HG02623 (cell line): ENCODE measurements at regions not wholly inside any gene's neighbourhood (a gene's known extent, or its start where the extent isn't known, plus 50 kb on each side); places are given as distances from the start of the nearest gene placed in this dataset.

ENCODE experiments used
- ATAC-seq: cut with Tn5 transposase; IDR thresholded peaks from one replicate; pipeline ENCODE4 v1.9.1; 2021; ENCODE audit warnings: moderate library complexity; ENCODE audit not compliant: unreplicated experiment

DNA sequence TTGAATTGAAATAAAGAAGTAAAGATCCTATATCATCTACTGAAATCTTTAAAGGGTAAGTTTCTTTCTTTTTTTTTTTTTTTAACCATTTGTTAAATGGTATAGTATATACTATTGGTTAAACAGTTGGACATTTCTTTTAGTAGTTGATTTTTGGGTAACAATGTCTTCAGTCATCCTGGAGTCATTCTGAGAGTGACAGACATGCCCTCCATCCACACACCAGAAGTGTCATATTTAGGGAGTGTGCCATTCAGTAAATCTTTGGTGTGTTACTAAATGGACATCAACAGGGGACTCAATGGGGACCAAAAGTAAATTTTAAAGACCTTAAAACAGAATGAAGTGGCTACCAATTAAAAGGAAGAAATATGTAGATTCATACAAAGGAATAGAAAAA, 50.8 kb upstream of the SLC39A10 start:
- no peak for ATAC-seq

DNA sequence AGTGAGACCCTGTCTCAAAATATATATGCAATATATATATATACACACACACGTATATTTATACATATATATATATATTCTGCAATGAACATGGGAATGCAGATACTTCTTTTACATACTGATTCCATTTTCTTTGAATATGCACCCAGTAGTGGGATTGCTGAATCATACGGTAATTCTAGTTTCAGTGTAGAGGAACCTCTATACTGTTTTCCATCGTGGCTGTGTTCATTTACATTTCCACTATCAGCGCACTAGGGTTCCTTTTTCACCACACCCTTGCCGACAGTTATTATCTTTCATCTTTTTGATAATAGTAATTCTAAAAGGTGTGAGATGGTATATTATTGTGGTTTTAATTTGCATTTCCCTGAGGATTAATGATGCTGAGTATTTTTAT, 52.3 kb upstream of the SLC39A10 start:
- ATAC-seq, result no peak

DNA sequence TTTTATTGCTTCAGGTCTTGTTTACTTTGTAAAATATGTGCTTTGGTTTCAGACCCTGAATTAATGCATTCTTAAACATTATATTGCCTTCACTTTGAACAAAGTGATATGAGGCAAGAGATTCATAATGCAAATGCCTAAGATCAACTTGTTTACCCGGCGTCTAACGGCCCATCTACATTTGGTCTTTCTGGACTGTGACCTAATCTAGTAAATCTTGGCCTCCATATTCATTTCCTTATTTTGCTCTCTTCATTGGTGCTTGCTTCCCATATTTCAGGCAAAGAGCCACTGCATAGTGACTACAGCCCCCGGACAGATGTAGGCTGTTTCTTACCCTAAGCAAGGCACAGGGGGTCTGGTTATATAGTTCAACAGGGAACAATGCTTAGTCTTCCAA, 53.0 kb upstream of the SLC39A10 start:
- ATAC-seq, result no peak

DNA sequence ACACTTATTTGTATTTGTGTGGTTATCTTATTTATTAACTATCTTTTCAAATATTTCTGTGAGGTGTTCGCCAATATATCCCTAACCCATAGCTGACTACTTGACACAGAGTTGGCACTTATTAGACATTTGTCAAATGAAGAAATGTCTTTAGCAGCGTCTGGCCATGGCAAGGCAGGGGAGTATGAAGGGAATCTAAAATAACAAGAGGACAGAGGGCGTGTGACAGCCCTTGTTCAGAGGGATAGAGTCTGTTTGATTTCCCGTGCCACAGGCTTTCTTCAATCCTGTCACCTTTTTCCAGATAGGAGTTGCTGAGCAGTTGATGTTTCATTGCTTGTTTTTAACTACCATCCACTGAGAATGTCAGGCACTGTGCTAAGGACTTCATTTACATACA, 53.6 kb upstream of the SLC39A10 start:
- ATAC-seq, result no peak

DNA sequence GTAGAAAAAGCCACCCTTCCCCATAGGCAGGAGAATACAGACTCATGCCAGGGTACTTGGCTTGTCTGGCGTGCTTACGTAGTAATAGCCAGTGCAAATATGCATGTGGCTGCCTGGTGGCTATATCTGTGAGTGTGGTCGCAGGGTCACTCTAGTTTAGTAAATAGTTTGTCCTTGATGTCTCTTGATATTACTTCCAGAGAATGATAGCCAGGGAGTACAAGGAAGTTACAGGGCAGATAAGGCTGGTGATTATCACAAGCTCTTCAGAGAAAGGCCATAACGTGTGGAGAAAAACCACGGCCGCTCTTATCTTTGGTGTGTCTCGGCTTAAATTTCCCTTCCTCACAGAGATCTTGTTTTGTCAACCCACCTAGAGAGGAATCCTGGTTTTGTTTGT, 54.3 kb upstream of the SLC39A10 start:
- ATAC-seq, result no peak

DNA sequence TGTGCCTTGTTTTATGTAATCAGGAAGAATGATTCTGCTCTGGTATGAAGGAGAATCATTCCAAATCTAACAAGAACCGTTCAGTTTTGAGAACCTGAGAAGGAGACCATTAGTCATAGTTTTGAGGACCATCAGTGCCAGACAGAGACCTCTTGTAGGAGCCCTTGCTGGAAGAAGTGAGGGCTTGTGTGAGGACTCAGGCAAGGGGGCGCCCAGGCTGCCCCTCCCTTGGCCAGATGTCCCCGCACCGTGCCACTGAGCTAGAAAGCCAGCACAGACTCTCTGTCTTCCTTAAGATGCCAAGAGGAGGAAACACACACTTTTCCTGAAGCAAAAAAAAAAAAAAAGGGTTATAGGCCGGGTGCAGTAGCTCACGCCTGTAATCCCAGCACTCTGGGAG, 55.7 kb upstream of the SLC39A10 start:
- no peak for ATAC-seq

DNA sequence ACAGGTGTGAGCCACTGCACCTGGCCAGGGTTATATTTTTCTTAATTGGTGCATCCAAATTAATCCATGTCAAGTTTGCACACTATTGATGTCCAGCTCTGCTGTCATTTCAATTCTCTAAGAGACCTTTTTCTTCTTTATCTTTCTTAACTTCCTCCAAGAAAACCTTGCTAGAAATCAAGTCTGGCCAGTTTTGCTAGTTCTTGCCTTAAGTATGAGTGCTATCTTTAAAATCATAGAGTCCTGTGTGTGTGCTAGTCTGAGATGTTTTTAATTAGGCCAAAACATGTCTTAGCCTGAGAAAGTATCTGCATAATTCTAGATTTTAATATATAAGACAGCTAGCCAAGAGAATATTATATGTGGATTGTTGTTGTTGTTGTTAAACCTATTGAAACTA, 56.2 kb upstream of the SLC39A10 start:
- no peak for ATAC-seq

DNA sequence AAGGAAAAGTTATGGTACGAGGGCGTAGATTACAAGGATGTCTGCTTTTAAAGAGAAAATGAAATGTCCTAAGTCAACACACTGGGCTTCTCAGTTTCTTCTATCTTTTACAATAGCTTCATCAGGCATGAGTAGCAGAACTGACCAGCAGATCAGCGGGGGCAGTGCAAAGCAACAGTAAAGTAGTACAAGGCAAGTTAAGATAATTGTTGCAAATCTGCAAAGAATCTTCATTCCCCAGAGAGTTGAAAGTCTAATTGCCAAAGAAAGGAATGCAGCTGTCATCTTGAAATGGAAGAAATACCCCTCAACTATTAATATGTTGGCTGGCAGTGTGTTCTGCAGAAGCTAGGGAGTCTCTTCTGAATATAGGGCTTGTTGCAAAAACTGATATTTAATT, 60.2 kb upstream of the SLC39A10 start:
- ATAC-seq, result no peak

DNA sequence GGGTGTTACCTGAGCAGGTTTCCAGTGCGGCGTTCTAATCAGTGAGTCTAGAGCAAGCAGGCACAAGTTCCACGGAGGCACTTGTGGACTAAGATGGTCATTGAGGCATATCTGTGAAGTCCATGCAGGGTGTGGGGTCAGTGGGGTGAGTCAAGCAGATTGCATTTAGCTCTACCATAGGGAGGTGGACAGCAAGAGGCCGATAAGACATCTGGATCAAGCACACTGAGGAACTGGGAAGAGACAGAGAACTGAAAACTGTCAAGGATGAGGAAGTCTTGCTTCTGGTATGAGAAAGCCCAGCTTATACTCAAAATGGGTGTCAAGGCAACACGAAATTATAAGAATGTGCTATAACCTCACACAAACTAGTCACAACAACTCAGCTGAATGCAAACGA, 61.2 kb upstream of the SLC39A10 start:
- no peak for ATAC-seq

DNA sequence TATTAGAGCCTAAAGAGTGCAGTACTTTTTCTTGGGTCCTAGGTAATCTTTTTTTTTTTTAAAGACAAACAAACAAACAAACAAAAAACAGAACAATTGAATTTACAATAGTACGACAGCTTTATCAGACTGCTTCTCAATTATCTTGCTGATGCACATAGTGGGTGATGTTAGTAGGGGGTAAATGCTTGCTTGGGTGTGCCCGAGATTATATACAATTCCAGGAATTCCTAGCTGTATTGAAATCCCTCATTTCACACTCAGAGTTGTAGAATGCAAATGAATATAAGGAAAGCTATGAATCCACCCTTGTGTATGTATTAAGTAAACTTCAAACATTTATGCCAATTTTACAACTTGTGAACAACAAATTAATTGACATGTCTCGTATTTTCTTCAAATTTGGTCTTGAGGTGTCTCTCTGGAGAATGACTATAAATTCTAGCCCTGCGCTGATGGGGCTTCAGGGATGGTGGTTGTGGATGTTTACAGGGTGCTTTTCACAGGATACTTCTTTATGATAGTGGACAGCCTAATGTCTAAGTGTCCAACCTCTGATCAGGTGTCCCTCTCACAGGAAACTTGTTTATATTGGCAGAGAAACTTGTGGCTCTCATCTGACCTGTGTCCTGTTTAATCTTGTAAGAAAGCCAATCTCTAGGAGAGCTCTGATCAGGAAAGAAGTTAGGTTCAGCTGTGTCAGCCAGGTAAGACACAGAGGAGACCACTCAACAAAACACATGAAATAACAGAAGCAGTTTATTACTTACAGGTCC, 61.9 kb upstream of the SLC39A10 start:
- ATAC-seq, result no peak

DNA sequence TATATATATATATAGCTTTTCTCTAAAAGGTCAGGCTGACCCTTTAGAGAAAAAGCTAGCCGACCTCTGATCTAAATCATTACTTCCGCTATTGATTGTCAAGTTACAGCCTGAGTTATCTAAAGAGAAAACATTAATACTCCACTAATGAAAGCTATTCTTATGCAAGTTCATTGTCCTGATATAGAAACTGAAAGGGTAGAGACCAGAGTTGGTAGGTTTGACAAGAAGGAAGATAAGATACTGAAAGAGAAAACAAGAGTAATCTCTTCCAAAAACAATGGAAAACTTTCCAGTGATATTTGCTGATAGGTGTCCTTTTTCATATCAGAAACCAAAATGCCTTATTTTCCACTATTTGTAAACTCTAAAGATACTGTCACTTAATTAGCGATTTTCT, 62.8 kb upstream of the SLC39A10 start:
- ATAC-seq, result no peak

DNA sequence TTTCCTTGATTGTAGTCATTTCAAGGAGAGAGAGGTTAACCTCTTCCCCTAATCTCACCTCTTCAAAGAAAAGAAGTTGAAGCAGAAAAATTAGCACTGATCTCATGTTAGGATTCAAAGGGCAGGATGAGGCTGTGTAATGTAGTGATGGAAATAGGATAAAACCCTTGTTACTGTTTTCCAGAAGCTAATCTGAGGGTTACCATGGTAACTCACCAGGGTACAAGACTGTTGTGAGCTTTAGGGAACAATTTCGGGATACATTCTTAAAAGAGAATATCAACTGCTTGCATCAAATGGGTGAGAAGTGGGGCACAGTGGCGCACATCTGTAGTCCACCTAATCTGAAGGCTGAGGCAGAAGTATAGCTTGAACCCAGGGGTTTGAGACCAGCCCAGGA, 64.9 kb upstream of the SLC39A10 start:
- ATAC-seq, result no peak

DNA sequence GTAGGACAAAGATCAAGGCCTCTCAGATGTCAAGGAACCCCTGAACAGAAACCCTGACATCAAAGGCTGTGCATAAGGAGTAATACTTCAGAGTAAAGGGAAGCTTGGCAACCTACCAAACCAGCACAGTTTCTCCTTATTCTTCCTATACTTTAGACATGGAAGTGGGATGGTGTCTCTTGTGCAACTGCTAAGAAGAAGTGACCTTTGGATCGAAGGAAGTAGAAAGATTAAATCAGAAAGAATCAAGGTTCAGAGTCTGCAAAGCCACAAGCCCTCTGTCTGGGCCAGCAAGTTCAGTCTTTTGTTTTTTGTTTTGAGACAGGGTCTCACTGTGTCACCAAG, 66.2 kb upstream of the SLC39A10 start:
- no peak for ATAC-seq

DNA sequence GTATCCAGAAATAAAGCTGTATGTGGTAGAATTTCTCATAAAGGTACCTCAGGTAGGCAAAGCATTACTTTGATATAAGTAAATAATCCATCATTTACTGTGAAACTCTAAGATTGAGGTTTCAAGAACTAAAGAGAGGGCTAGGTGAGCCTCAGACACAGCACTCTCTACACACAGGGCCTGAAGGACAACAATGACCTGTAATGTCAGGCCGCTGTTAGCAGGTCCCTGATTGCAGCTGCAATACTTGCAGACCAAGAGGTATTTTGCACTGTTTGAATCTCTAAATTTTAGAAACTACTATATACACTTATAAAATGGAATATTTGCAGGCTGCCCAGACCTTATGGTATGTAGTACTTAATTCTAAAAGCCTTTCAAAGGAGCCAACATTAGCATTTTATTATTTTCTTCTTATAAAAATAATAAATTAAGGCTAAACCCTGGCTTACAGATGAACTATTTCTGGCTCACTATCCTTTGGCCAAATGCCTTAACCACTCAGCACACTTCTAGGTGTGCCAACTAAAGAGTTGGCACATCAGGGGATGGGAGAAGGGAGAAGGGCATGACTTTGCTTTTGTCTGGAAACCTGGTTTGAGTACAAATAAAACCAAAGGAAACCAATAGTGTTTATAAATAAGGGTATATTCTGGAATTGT, 66.7 kb upstream of the SLC39A10 start:
- no peak for ATAC-seq

DNA sequence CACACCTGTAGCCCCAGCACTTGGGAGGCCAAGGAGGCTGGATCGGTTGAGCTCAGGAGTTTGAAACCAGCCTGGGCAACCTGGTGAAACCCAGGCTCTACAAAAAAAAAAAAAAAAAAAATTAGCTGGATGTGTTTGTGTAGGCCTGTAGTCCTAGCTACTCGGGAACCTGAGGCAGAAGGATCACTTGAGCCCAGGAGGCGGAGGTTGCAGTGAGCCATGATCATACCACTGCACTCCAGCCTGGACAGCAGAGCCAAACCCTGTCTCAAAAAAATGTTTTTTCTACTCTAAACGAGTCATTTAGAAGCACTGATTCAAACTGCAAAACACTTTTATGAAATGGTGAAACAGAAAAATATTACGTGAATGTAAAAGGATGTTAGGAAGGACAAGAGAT, 69.1 kb upstream of the SLC39A10 start:
- no peak for ATAC-seq

DNA sequence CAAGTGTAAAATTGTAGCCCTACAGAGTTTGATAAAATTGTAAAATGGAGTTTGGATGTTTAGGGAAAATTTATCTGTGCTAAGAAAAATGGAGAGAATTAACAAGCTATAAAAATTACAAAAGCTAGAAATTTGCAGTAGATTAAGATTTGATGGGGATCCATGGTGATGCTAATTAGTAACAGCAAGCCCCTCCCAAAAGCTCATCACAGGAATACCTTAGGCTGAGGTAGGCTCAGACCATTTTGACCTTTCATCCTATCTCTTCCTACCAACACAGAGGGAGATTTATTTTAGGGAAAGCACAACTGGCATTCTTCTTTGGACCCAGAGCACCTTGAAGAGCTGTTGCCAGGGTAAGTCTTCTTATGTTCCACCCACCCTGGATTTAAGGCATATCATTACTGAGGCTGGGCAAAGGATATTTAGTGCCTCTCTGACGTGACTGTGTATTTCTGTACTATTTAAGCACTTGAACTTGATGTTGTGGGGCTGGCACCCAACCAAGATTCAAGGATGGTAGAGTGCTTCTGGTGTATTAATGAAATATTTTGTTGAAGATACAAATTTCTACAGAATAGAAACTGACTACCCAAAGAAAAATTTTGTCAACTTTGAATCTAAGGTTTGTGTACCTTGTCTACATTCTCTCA, 70.8 kb upstream of the SLC39A10 start:
- ATAC-seq, result no peak

DNA sequence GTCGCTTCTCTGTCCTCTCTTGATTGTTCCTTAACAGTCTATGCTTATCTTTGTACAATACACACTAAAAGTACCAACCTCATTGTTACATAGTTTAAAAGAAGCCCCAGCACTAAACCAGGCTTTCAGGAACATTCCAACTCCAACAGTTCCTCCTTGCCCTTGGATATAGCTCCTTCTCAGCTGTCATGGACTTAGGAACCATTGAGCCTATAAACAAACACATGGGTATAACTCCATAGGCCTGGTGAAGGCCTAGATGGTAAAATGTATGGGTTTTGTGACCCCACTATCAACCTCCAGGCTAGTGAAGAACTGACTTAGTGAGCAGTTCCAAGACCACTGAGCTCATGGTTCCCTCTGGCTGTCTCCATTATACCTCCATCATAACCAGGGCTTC, 74.8 kb upstream of the SLC39A10 start:
- ATAC-seq, result no peak

DNA sequence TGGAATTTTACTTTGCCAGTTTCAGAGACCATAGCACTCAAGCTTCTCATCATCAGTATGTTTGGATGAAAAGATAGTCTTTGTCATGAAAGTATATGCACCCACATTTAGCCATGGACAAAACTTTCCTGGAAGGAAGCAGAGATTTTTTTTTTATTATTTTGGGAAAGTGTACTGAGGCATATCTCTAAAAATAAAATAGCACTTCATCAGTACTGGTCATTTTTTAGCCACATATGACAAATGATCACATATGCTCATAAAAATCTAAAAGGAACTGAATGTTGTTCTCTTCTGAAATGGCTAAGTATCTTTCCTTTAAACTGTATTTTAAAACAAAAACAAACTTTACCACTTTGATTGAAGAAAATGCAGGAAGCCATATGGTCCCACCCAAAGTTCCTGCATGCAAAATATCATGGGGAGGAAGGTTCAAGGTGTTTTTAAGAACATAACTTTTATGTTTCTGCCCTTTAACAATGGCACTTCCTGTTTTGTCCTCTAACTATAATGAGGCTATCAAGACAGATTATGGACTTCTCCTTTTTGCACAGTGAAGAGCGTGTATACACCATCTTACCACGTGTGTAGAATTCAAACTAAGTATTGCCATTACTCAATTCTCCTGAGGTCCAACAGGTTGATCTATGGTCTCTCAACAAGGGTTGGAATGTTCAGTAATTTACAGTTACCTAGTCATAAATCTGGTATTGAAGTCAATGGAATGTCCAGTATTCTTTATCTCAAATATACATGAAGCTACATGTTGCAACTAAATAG, 77.1 kb upstream of the SLC39A10 start:
- peak; percentile 56 for ATAC-seq

DNA sequence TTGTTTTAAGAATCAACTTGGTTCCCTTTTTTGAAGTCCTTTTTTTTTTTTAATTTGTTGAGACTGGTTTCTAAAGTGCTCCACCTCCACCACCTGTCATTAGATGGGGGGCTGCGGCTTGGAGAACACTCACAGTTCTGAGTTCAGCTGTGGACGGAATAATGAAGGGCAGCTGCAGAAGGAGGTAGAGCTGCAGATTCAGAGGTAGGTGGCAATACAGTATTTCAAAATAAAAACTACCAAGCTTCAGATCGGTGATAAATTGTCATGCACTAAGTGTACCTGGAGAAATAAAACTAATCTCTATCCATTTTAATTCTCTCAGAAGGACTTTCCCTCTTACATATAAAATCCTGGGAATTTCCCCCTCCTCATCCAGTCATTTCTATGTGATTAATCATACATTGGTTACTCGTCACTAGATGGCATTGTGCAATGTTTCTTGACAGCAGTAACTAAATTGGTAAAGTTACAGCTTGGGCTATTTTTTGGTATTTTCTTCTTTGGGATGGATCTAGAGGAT, 81.1 kb upstream of the SLC39A10 start:
- peak; percentile 62 for ATAC-seq

DNA sequence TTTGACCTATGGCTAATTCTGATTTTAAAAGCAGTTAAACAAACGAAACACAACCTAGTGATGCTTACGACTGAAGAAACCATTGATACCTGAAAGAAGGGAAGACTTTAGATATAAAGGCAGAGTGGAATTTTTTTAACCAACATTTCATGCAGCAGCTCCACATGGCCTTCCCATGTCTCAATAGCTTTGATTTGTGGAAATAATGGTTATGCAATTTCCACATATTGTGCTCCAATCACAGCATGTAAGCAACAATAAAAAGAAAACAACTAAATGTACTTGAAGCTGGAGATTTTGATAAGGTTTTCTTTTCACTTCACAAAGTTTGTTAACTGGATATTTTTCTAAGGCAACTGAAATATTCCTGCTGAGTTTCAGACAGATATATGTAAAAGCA, 82.0 kb upstream of the SLC39A10 start:
- no peak for ATAC-seq

DNA sequence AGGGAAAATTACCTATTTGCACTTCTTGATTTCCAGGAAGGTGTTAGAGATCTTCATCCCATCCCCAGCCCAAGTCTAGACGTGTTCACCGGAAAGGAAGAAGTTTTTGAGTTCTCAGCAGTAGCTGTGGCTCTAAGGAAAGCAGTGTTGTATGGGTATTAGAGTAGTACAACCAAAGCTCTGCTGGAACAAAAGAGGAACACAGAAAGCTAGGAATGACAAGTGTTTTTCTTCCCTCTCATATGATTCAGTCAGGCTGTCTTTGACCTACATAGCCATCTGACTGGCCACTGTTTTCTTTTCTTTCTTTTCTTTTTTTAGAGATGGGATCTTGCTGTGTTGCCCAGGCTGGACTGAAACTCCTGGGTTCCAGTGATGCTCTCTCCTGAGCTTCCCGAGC, 82.7 kb upstream of the SLC39A10 start:
- no peak for ATAC-seq
